GM15510 (cell line): ENCODE measurements at regions not wholly inside any gene's neighbourhood (a gene's known extent, or its start where the extent isn't known, plus 50 kb on each side); places are given as distances from the start of the nearest gene placed in this dataset.

ENCODE experiments used
- POLR2A ChIP-seq: IDR thresholded peaks from 3 replicates; pipeline ENCODE4 v1.6.1; 2011; ENCODE audit warnings: borderline replicate concordance; ENCODE audit not compliant: insufficient read length; ENCODE audit errors: extremely low read depth

DNA sequence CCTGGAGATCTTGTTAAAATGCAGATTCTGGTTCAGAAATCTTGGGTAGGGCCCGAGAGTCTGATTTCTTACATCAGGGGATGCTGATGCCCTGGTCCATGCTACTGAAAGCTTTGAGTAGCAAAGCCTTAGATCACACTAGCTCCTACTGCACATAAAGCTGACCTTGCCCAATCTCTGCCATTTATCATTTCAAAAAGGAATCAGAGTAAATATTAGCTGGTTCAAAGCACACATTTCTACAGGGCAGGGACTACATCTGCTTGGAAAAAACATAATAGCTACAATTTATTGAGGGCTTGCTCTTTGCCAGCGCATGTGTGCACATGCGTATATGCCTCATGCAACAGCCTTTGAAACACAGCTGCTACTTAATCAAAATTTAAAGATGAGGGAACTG lies 440.4 kb upstream of the ARID1B start:
- TF ChIP-seq POLR2A = no peak

DNA sequence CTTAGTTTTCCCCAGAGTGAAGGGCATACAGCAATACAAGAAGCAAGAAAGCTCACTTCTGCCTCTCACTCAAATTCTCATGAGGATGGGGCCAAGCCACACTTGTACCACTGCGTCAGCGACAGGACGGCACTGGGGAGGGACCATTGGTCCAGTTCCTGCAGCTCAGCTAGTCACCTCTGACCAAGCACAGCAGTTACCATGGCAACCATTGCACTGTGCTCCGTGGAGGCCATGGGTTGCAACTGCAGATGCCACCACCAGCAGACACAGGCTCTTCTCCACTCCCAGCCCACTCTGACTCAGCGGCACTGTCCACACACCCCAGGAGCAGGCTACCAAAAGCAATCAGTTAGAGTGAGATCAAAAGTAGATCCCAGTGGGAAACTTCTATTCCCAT lies 441.1 kb upstream of the ARID1B start:
- no peak for TF ChIP-seq POLR2A

DNA sequence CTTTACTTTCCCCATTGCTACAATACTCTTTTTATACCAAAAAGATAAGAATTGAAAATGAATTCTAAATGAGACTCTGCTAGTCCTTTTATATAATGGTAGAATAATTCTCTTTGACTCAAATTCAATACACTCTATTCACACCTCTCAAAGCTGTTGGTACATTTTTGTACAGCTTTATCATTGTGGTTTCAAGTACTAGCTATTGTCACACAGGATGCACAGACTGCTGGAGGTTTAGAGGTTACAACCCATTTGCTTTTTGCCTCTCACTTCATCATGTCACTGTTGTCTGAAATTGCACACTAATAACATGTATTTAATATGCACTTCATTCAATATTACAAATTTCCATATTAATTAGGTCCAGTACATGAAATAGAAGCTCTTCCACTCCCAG lies 442.2 kb upstream of the ARID1B start:
- no peak for TF ChIP-seq POLR2A

DNA sequence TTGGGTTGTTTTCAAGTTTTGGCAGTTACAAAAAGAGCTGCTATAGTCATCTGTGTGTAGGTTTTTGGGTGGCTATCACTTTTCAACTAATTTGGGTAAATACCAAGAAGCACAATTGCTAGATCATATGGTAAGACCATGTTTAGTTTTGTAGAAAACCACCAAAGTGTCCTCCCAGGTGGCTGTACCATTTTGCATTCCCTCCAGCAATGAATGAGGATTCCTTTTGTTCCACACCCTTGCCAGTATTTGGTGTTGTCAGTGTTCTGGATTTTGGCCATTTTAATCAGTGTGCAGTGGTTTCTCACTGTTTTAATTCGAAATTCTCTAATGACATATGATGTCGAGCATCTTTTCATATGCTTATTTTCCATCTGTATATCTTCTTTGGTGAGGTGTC lies 457.5 kb upstream of the ARID1B start:
- no peak for TF ChIP-seq POLR2A

- TF ChIP-seq POLR2A = no peak
These were observed 460.5 kb upstream of the ARID1B start for GRCh38 chr6:156316583-156317125.

- TF ChIP-seq POLR2A = no peak
These were observed 462.0 kb upstream of the ARID1B start for GRCh38 chr6:156315146-156315545.

- TF ChIP-seq POLR2A = no peak
These were observed 464.1 kb upstream of the ARID1B start for GRCh38 chr6:156313037-156313436.

- TF ChIP-seq POLR2A = no peak
These were observed 465.9 kb upstream of the ARID1B start for GRCh38 chr6:156311291-156311690.

DNA sequence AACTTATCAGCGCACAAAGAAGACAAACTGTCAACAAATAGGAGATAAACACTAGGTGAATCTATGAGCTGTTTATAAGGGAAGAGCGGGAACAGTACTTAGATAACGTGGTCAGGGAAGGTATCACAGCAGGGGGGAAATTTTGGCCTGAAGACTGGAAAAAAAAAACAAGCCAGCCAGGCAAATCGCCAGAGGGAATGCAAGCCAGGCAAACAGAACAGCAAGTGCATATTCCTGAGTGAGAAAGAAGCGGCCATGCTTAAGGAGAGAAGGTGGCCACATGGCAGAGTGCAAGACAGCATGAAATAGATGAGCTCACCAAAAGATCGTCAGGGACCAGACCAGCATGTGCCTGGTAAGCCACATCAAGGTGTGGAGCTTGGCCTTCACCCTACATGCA lies 466.5 kb upstream of the ARID1B start:
- no peak for TF ChIP-seq POLR2A

DNA sequence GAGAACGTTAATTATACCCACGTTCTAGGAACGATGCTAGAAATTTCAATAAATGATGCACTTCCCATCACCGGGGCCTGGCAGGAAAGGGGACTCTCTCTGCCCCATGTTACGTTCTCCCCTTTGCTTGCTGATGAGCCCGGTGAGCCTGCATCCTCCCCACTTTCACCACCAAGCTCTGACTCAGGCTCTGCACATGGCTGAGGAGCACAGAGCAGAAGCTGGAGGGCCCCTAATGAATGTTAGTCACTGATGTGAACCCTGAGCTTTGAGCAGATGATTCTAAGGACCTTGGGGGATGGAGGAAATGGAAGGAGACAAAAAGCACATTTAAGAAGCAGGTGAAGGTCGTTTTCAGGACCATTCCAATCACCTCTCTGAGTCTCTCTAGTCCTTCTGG lies 468.2 kb upstream of the ARID1B start:
- TF ChIP-seq POLR2A = no peak

GRCh38 chr6:156308604-156309003 lies 468.6 kb upstream of the ARID1B start:
- TF ChIP-seq POLR2A = no peak

DNA sequence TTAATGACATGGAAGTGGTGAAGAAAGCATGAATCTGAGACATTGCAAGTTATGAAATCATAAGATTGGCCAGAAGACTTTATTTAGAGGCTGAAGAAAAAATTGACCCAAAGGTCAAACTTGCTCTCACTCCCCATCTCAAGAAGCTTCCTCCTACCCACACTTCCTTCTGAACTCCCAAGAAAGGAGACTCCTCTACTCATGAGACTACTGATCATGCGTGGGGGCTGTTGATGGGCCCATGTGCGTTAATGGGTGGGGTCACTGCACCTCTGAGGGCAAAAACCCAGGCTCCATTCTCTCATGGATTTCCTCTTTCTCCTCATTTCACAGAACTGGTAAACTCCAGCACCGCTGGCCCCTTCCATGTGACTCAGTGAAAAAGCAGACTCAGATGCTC lies 470.6 kb upstream of the ARID1B start:
- TF ChIP-seq POLR2A = no peak

DNA sequence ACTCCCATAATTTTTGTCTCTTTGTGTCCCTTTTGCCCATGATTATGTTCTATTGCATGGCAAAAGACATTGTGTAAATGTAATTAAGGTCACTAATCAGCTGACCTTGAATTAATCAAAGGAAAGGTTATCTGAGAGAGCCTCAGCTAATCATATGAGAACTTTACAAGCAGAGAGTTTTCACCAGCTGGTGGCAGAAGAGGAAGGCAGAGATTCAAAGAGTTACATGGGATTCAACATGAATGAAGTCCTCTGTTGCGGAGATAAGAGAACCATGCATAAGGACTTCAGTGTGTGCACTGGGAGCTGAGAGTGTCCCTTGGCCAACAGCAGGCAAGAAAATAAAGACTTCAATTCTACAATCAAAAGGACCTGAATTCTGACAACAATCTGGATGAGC lies 494.1 kb upstream of the ARID1B start:
- no peak for TF ChIP-seq POLR2A

DNA sequence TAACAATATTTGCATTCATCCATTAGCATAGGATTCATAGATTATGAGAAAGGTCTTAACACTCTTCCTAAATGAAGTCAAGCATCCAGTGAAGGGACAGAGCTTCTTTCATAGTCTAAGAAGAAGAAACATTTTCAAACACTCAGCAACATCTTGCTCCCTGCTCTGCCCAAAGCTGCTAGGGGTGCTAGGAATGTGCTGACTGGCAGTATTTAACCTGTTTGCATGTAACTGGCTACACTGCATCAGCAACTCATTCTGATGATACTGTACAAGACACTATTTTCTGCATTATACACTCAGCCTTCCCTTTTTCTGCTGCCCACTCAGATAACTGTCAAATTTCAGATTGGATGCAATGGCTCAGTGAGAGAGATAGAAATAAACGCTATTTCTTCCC lies 495.1 kb upstream of the ARID1B start:
- no peak for TF ChIP-seq POLR2A

DNA sequence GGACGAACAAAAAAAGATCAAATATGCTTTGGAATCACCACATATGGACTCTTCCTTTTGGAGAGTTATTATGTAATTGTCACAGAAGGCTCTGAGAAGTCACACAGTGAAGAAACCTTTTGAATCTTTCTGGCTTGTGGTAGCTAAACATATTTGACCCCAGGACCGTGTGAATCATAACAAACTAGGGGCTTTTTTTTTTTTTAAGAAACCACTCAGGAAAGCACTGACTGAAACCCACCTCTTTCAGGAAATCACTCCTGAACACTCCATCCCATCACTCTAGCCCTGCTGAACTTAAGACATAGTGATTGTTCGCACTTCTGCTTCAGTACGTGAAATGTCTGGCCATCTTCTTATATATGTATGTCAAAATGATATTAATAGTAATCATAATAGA lies 495.9 kb upstream of the ARID1B start:
- no peak for TF ChIP-seq POLR2A

DNA sequence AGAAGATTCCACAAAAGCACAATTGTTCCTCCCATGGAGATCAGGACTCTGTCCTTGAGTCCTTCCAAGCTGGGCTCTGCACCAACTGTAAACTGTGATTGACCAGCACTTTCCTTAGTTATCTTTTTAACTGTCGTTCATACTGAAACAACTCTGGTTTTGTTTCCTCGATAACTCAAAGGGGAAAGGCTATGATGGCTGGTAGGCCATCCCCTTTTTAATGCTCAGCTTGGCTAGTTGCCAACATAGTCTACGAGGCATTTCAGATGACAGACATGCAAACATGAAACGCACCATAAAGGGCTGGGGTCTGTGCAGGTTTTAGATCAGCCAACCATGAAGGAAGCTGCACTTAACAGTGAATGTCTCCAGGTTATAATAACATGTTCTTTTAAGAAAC lies 497.1 kb upstream of the ARID1B start:
- no peak for TF ChIP-seq POLR2A
